MCF 10A (cell line): ENCODE measurements at regions not wholly inside any gene's neighbourhood (a gene's known extent, or its start where the extent isn't known, plus 50 kb on each side); places are given as distances from the start of the nearest gene placed in this dataset.

Experiments
- BruUV-seq: library from RNA; stranded (reverse); fragments of 400-500 nt; replicated peaks from 2 replicates; lab custom pipeline; 2021; lab: Mats Ljungman, UMichigan
- CTCF ChIA-PET: fragments of 300-600 bp; sonication (Branson Sonifier 250); formaldehyde crosslinking; extraction: SDS; loops from one replicate; lab custom pipeline; 2021; ENCODE audit warnings: antibody characterized with exemption, inconsistent platforms; lab: Yijun Ruan, JAX
- POLR2A ChIA-PET: fragments of 300-600, 350-650 bp; sonication (Branson Sonifier 250); formaldehyde crosslinking; extraction: SDS; loops from one replicate; lab custom pipeline; 2020; ENCODE audit warnings: antibody characterized with exemption, inconsistent platforms; lab: Yijun Ruan, JAX
- DNase-seq: peaks from one replicate; pipeline ENCODE4 v3.0.0-alpha.2; 2018; ENCODE audit not compliant: unreplicated experiment
- H3K27ac Mint-ChIP-seq: one replicate; pipeline ENCODE4 v1.8.0; 2022; ENCODE audit warnings: mild to moderate bottlenecking, low read depth, mixed read lengths; ENCODE audit not compliant: unreplicated experiment
- H3K27me3 Mint-ChIP-seq: one replicate; pipeline ENCODE4 v1.8.0; 2022; ENCODE audit warnings: mixed read lengths; ENCODE audit not compliant: insufficient read depth, unreplicated experiment
- H3K36me3 Mint-ChIP-seq: one replicate; pipeline ENCODE4 v1.8.0; 2022; ENCODE audit warnings: mild to moderate bottlenecking, moderate library complexity, mixed read lengths; ENCODE audit not compliant: insufficient read depth, unreplicated experiment
- H3K4me1 Mint-ChIP-seq: one replicate; pipeline ENCODE4 v1.8.0; 2022; ENCODE audit warnings: mixed read lengths; ENCODE audit not compliant: insufficient read depth, unreplicated experiment
- H3K4me3 Mint-ChIP-seq: one replicate; pipeline ENCODE4 v1.8.0; 2022; ENCODE audit warnings: mild to moderate bottlenecking, moderate library complexity, mixed read lengths; ENCODE audit not compliant: unreplicated experiment
- H3K9me3 Mint-ChIP-seq: one replicate; pipeline ENCODE4 v1.8.0; 2022; ENCODE audit warnings: mixed read lengths; ENCODE audit not compliant: unreplicated experiment
- intact Hi-C: fragments of 100-400 bp; cut with micrococcal nuclease; formaldehyde crosslinking; loops from 2 replicates; pipeline ENCODE4 v1.14.1; 2022
- TF ChIP-seq, protein P1 (sequence below): fragments of 200-600 bp; IDR thresholded peaks from one replicate; pipeline ENCODE4 v1.8.0; 2022; ENCODE audit warnings: antibody characterized with exemption, mild to moderate bottlenecking; ENCODE audit not compliant: unreplicated experiment

DNA sequence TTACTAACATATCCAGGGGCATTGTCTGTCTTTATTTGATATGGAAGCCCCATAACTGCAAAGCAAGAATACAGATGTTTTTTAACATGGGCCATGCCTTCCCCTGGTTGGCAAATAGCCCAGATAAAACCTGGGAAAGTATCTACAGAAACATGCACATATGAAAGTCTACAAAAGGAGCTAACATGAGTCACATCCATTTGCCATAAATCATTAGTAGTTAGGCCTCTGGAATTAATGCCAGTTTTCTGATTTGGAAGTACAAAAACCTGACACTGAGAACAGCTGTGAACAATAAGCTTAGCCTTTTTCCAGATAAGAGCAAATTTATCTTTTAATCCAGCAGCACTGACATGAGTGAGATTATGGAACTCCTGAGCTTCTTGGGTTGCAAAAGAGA lies 418.0 kb upstream of the IMPG1 start:
- ChIA-PET POLR2A (no interaction called here), CTCF (interaction anchor here (0.8 kb wide), 2 partner anchors 12 to 15 kb away, joined by 3 read pairs; no protein-coding TSS in a partner anchor)
- H3K36me3 Mint-ChIP-seq: no peaks in the 10 kb centered on the region
- no TSS peak for BruUV-seq
- H3K4me3 Mint-ChIP-seq: no peak overlapping the region
- H3K27me3 Mint-ChIP-seq: no peaks in the 10 kb centered on the region
- peak; percentile 58 for DNase-seq
- intact Hi-C loops: no loop called here
- H3K9me3 Mint-ChIP-seq: peaks cover 14% of the 10 kb centered on the region
- no peak overlapping the region for H3K27ac Mint-ChIP-seq
- TF ChIP-seq, protein P1, sequence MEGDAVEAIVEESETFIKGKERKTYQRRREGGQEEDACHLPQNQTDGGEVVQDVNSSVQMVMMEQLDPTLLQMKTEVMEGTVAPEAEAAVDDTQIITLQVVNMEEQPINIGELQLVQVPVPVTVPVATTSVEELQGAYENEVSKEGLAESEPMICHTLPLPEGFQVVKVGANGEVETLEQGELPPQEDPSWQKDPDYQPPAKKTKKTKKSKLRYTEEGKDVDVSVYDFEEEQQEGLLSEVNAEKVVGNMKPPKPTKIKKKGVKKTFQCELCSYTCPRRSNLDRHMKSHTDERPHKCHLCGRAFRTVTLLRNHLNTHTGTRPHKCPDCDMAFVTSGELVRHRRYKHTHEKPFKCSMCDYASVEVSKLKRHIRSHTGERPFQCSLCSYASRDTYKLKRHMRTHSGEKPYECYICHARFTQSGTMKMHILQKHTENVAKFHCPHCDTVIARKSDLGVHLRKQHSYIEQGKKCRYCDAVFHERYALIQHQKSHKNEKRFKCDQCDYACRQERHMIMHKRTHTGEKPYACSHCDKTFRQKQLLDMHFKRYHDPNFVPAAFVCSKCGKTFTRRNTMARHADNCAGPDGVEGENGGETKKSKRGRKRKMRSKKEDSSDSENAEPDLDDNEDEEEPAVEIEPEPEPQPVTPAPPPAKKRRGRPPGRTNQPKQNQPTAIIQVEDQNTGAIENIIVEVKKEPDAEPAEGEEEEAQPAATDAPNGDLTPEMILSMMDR: no peak
- H3K4me1 Mint-ChIP-seq: peaks cover 16% of the 10 kb centered on the region

DNA sequence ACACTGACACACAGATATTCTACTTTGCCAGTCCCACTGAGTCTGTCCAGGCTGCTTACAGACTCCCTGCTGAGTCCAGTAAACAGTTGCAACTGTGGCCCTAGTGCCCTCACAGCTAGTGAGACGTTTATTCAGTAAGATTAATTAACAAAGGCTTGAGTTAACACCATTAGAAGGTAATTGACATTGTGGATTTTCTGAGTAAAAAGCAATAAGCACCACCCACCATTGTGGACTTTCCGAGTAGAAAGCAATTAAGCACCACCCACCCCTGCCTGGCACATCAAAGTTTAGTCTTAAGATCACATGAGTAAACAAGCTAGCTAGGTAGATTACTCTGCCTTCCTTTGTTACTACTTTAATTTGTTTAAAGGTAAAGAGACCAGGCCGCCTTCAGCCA lies 408.6 kb upstream of the IMPG1 start:
- CTCF ChIA-PET: interaction anchor here (0.6 kb wide), 1 partner anchor 1001 kb away, joined by 3 read pairs; no protein-coding TSS in a partner anchor
- Mint-ChIP-seq H3K36me3 (no peaks in the 10 kb centered on the region), H3K4me3 (no peak overlapping the region), H3K4me1 (no peaks in the 10 kb centered on the region), H3K27ac (no peak overlapping the region), H3K27me3 (no peaks in the 10 kb centered on the region), H3K9me3 (peaks cover 10% of the 10 kb centered on the region)
- BruUV-seq: no TSS peak
- TF ChIP-seq, protein P1: no peak
- POLR2A ChIA-PET: no interaction called here
- DNase-seq: no peak
- intact Hi-C loops: no loop called here

DNA sequence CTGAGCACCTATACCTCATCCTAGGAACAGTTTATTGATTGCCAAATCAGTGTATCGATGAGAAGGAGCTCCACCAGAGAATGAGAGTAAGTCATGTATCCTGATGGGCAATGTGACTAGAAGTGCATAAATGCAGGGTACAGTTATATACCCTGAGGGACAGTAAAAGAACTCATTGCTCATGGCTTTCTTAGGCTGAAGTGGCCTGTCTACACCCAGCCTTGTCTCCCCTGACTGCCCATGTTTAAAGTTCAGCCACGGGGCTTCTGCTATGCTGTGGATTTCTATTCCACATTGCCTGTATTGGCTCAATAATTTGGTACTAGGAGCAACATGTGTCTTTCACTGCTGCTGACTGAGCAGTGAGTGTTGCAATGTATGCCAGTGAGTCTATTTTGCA lies 400.4 kb upstream of the IMPG1 start:
- TF ChIP-seq, protein P1: no peak
- Mint-ChIP-seq H3K27me3 (no peaks in the 10 kb centered on the region), H3K27ac (no peak overlapping the region), H3K4me3 (no peak overlapping the region), H3K9me3 (peaks cover 4% of the 10 kb centered on the region), H3K36me3 (no peaks in the 10 kb centered on the region), H3K4me1 (no peaks in the 10 kb centered on the region)
- ChIA-PET POLR2A (interaction anchor here (0.7 kb wide), 1 partner anchor 148 kb away, joined by 3 read pairs; no protein-coding TSS in a partner anchor), CTCF (interaction anchor here (0.9 kb wide), 1 partner anchor 971 kb away, joined by 3 read pairs; no protein-coding TSS in a partner anchor)
- DNase-seq: peak; percentile 34
- intact Hi-C loops: no loop called here
- BruUV-seq: no TSS peak

DNA sequence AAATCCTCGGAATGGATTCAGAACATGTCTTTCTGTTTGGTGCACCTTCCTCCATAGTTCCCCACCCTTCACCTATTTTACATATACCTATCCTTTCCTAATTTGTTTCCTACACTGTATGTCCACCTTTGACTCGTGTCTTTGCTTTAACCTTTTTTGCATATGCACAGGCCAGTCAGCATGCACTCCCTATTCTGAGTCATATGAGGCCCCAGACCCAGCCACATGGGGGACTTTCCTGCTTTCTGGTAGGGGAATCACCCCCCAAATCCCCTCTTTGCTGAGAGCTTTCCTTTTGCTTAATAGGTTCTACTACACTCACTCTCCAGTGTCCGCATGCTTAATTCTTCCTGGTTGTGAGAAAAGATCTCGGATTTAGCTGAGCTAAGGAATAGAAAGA lies 393.8 kb upstream of the IMPG1 start:
- Mint-ChIP-seq H3K4me1 (no peaks in the 10 kb centered on the region), H3K27ac (no peak overlapping the region), H3K4me3 (no peak overlapping the region), H3K36me3 (no peaks in the 10 kb centered on the region), H3K27me3 (no peaks in the 10 kb centered on the region), H3K9me3 (no peaks in the 10 kb centered on the region)
- TF ChIP-seq, protein P1: no peak
- intact Hi-C loops: no loop called here
- no TSS peak for BruUV-seq
- CTCF ChIA-PET: interaction anchor here (0.6 kb wide), 1 partner anchor 72 kb away, joined by 3 read pairs; no protein-coding TSS in a partner anchor
- POLR2A ChIA-PET: no interaction called here
- DNase-seq: no peak
